Endothelial cell of umbilical vein (primary cell): ENCODE measurements at regions not wholly inside any gene's neighbourhood (a gene's known extent, or its start where the extent isn't known, plus 50 kb on each side); places are given as distances from the start of the nearest gene placed in this dataset.

Source experiments
- BruUV-seq: library from RNA; stranded (reverse); fragments of 400-500 nt; replicated peaks from 2 replicates; lab custom pipeline; 2021; lab: Mats Ljungman, UMichigan
- CTCF ChIA-PET: fragments of 300-600, 350-600 bp; sonication (Branson Sonifier 250); formaldehyde crosslinking; loops from one replicate; lab custom pipeline; 2021; ENCODE audit warnings: antibody characterized with exemption, inconsistent platforms; lab: Charles Lee
- POLR2A ChIA-PET: fragments of 300-600, 350-600 bp; sonication (Branson Sonifier 250); formaldehyde crosslinking; loops from one replicate; lab custom pipeline; 2021; ENCODE audit warnings: antibody characterized with exemption, inconsistent platforms; lab: Charles Lee
- DNase-seq: peaks from one replicate; pipeline ENCODE4 v3.0.0-alpha.2; 2011; ENCODE audit warnings: low read depth, low spot score
- FAIRE-seq: peaks from 2 replicates; lab custom pipeline; 2011; peaks lifted over from hg19 to GRCh38; lab: Jason Lieb, UNC
- H2AFZ ChIP-seq: 2 replicates; pipeline ENCODE4 v1.6.0; 2012; ENCODE audit warnings: low read depth, low read length, control low read depth, inconsistent platforms
- H3K27ac ChIP-seq: 2 replicates; pipeline ENCODE4 v1.5.1; 2011; ENCODE audit warnings: low read depth, mild to moderate bottlenecking, control low read depth, low read length, moderate library complexity; ENCODE audit not compliant: insufficient read depth
- H3K27me3 ChIP-seq, 2 experiments: 2 replicates each; pipeline versions ENCODE4 v1.6.0 to v1.6.1; 2011; ENCODE audit warnings: low read length in 2 of 2, mixed read lengths in 1 of 2; ENCODE audit not compliant: control insufficient read depth in 2 of 2, insufficient read depth in 2 of 2
- H3K36me3 ChIP-seq, 2 experiments: 2 replicates in 1 of 2; 3 replicates in 1 of 2; pipeline ENCODE4 v1.5.1; 2011; ENCODE audit warnings: low read length in 2 of 2, mild to moderate bottlenecking in 1 of 2, moderate library complexity in 1 of 2; ENCODE audit not compliant: control insufficient read depth in 2 of 2, insufficient read depth in 2 of 2; ENCODE audit errors: extremely low read depth in 1 of 2
- H3K4me1 ChIP-seq: 3 replicates; pipeline ENCODE4 v1.5.1; 2011; ENCODE audit warnings: mild to moderate bottlenecking, low read length; ENCODE audit not compliant: control insufficient read depth, insufficient read depth; ENCODE audit errors: extremely low read depth
- H3K4me2 ChIP-seq: 2 replicates; pipeline ENCODE4 v1.6.1; 2011; ENCODE audit warnings: low read length, control low read depth, mixed read lengths; ENCODE audit not compliant: insufficient read depth
- H3K4me3 ChIP-seq, 3 experiments: fragments of 200-600 bp in 1 of 3; sonication (generic), shearing (Covaris generic) in 1 of 3; replicated peaks in 1 of 3; 2 replicates each; pipeline ENCODE4 v1.5.1; 2011 to 2016; ENCODE audit warnings: control low read depth in 3 of 3, low read length in 3 of 3, mild to moderate bottlenecking in 2 of 3, inconsistent platforms in 1 of 3, low read depth in 1 of 3, moderate library complexity in 1 of 3; ENCODE audit not compliant: insufficient read depth in 1 of 3
- H3K79me2 ChIP-seq: 2 replicates; pipeline ENCODE4 v1.6.0; 2012; ENCODE audit warnings: low read length, inconsistent platforms; ENCODE audit not compliant: control insufficient read depth, insufficient read depth
- H3K9ac ChIP-seq: replicated peaks from 2 replicates; pipeline ENCODE3; 2011; ENCODE audit warnings: low read length, control low read depth; ENCODE audit not compliant: insufficient read depth; ENCODE audit errors: extremely low read depth
- H3K9me1 ChIP-seq: replicated peaks from 3 replicates; pipeline ENCODE4 v1.6.0; 2011; ENCODE audit warnings: mild to moderate bottlenecking, low read length; ENCODE audit not compliant: control insufficient read depth, insufficient read depth; ENCODE audit errors: extremely low read depth
- H3K9me3 ChIP-seq: replicated peaks from 2 replicates; pipeline ENCODE4 v1.5.1; 2012; ENCODE audit warnings: low read length, inconsistent platforms; ENCODE audit not compliant: control insufficient read depth, insufficient read depth
- H4K20me1 ChIP-seq: replicated peaks from 2 replicates; pipeline ENCODE3; 2011; ENCODE audit warnings: mild to moderate bottlenecking, low read length; ENCODE audit not compliant: control insufficient read depth, insufficient read depth; ENCODE audit errors: extremely low read depth
- EZH2 ChIP-seq: IDR thresholded peaks from 2 replicates; pipeline ENCODE4 v1.6.1; 2012; ENCODE audit warnings: borderline replicate concordance, low read depth, mild to moderate bottlenecking, moderate library complexity, low read length, inconsistent platforms; ENCODE audit not compliant: severe bottlenecking
- FOS ChIP-seq: IDR thresholded peaks from 2 replicates; pipeline ENCODE4 v1.6.1; 2011; ENCODE audit warnings: mild to moderate bottlenecking, low read length, moderate library complexity, borderline replicate concordance; ENCODE audit not compliant: insufficient read depth
- GATA2 ChIP-seq: IDR thresholded peaks from 2 replicates; pipeline ENCODE4 v1.7.0; 2011; ENCODE audit warnings: low read depth, mild to moderate bottlenecking, moderate library complexity, mixed read lengths, low read length; ENCODE audit not compliant: insufficient read length, insufficient read depth
- JUN ChIP-seq: IDR thresholded peaks from 2 replicates; pipeline ENCODE4 v1.6.1; 2011; ENCODE audit warnings: borderline replicate concordance, low read depth; ENCODE audit not compliant: insufficient read length, insufficient read depth
- MYC ChIP-seq: IDR thresholded peaks from one replicate; pipeline ENCODE4 v1.6.1; 2011; ENCODE audit warnings: mild to moderate bottlenecking, low read depth, low read length
- POLR2A ChIP-seq: IDR thresholded peaks from 2 replicates; pipeline ENCODE4 v1.6.1; 2012; ENCODE audit warnings: low read depth, mild to moderate bottlenecking, control low read depth, low read length
- POLR2AphosphoS5 ChIP-seq: IDR thresholded peaks from 2 replicates; pipeline ENCODE4 v1.6.1; 2012; ENCODE audit warnings: low read depth, mild to moderate bottlenecking, control low read depth, low read length, moderate library complexity; ENCODE audit not compliant: insufficient read depth
- dilution Hi-C: fragments of 300-500 bp; cut with MboI; formaldehyde crosslinking; loops from one replicate; pipeline ENCODE4 v1.15.0; 2019; ENCODE audit warnings: low sequenced_read_pairs; ENCODE audit not compliant: extremely low pct_ligation_motif_present
- intact Hi-C: fragments of 100-400 bp; cut with micrococcal nuclease; formaldehyde crosslinking; loops from one replicate; pipeline ENCODE4 v1.10.0; 2022
- TF ChIP-seq, protein P1 (sequence below): IDR thresholded peaks from 2 replicates; pipeline ENCODE4 v1.6.1; 2011; ENCODE audit not compliant: insufficient read depth, insufficient read length
- TF ChIP-seq, protein P2 (sequence below), 2 donors: IDR thresholded peaks; 1 replicate in 1 of 2; 2 replicates in 1 of 2; pipeline ENCODE4 v1.5.1; 2011; ENCODE audit warnings: low read length in 2 of 2, mild to moderate bottlenecking in 2 of 2, moderate library complexity in 2 of 2, control low read depth in 1 of 2, inconsistent platforms in 1 of 2, low read depth in 1 of 2; ENCODE audit not compliant: insufficient read depth in 1 of 2; ENCODE audit errors: extremely low read depth in 1 of 2

DNA sequence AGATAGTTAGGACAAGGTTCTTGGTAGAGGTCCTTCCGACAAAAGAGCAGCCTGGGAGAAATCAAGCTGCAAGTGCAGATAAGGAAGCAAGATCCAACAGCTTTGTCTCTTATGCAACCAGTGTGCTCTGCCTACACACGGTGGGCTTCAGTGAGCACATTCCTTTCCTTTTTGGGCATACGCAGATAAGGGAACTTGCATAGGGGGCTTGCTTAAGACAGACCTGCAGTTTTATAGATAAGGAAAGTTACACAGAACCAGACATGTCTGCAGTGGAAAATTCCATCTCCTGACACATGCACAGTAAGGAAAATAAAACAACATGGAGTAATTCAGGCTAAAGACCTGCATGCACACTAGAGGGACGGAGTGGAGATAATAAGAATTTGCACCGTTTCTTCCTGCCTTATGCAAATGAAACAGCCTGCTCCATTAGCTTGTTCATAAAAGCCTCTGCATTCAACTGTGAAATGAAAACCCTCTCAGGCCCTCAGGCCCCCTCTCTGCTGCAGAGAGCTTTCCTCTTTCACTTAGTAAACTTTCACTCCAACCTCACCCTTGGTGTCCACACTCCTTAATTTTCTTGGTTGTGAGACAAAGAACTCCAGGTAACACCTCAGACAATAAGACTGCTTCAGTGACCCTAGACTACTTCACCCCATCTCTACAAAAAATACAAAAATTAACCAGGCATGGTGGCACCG, 97.5 kb upstream of the MYLIP start:
- CTCF ChIA-PET: interaction anchor here (1.5 kb wide), 1 partner anchor 340 kb away, joined by 4 read pairs; no protein-coding TSS in a partner anchor
- dilution Hi-C loops: no loop called here
- BruUV-seq: no TSS peak

More for the DNA sequence above, 97.5 kb upstream of the MYLIP start:
- Histone ChIP-seq H2AFZ (no peak overlapping the region), H3K79me2 (no peaks in the 10 kb centered on the region), H3K36me3 (no peaks in the 10 kb centered on the region), H3K27me3 (no peaks in the 10 kb centered on the region), H3K27ac (no peak overlapping the region), H3K9me3 (no peaks in the 10 kb centered on the region), H3K4me1 (no peaks in the 10 kb centered on the region), H4K20me1 (no peaks in the 10 kb centered on the region), H3K9ac (no peak overlapping the region), H3K4me2 (no peak overlapping the region), H3K4me3 (no peak overlapping the region), H3K9me1 (no peaks in the 10 kb centered on the region)
- no peak for DNase-seq
- POLR2A ChIA-PET: no interaction called here
- TF ChIP-seq GATA2 (no peak), POLR2A (no peak), JUN (no peak), POLR2AphosphoS5 (no peak), EZH2 (no peak), MYC (no peak), FOS (no peak)
- TF ChIP-seq, protein P1, sequence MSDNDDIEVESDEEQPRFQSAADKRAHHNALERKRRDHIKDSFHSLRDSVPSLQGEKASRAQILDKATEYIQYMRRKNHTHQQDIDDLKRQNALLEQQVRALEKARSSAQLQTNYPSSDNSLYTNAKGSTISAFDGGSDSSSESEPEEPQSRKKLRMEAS: no peak
- TF ChIP-seq, protein P2, sequence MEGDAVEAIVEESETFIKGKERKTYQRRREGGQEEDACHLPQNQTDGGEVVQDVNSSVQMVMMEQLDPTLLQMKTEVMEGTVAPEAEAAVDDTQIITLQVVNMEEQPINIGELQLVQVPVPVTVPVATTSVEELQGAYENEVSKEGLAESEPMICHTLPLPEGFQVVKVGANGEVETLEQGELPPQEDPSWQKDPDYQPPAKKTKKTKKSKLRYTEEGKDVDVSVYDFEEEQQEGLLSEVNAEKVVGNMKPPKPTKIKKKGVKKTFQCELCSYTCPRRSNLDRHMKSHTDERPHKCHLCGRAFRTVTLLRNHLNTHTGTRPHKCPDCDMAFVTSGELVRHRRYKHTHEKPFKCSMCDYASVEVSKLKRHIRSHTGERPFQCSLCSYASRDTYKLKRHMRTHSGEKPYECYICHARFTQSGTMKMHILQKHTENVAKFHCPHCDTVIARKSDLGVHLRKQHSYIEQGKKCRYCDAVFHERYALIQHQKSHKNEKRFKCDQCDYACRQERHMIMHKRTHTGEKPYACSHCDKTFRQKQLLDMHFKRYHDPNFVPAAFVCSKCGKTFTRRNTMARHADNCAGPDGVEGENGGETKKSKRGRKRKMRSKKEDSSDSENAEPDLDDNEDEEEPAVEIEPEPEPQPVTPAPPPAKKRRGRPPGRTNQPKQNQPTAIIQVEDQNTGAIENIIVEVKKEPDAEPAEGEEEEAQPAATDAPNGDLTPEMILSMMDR (IDR thresholded peaks at IDR 0.05; ENCODE audit: extremely low read depth in 1 of 2, insufficient read depth in 1 of 2, low read depth in 1 of 2, low read length in 2 of 2): no peak
- no peak for FAIRE-seq
- intact Hi-C loops: loop anchor here (10.0 kb wide), 1 partner anchor 153 kb away; no protein-coding TSS in a partner anchor
